Aorta (tissue), 5 donors: ENCODE measurements at regions not wholly inside any gene's neighbourhood (a gene's known extent, or its start where the extent isn't known, plus 50 kb on each side); places are given as distances from the start of the nearest gene placed in this dataset.

Source experiments
- ATAC-seq: fragments of 200-7000 bp; cut with Tn5 transposase; one replicate; pipeline ENCODE4 v1.9.1; 2022; ENCODE audit warnings: moderate library complexity; ENCODE audit not compliant: low FRiP score
- DNase-seq, 2 donors: peaks; one replicate each; pipeline ENCODE4 v3.0.0-alpha.2; 2020
- H3K27ac ChIP-seq, 2 donors: one replicate each; pipeline ENCODE4 v1.5.1; 2013; ENCODE audit warnings: low read length in 2 of 2, mild to moderate bottlenecking in 2 of 2, moderate library complexity in 2 of 2, control low read depth in 1 of 2, inconsistent platforms in 1 of 2, low read depth in 1 of 2
- H3K27me3 ChIP-seq, 2 donors: one replicate each; pipeline ENCODE4 v1.6.1; 2013; ENCODE audit warnings: control low read depth in 1 of 2, low read length in 1 of 2, mild to moderate bottlenecking in 1 of 2, moderate library complexity in 1 of 2; ENCODE audit not compliant: insufficient read depth in 2 of 2, control insufficient read depth in 1 of 2
- H3K36me3 ChIP-seq, 2 donors: one replicate each; pipeline ENCODE4 v1.6.1; 2013; ENCODE audit warnings: control low read depth in 1 of 2, low read length in 1 of 2, mild to moderate bottlenecking in 1 of 2; ENCODE audit not compliant: insufficient read depth in 2 of 2, control insufficient read depth in 1 of 2
- H3K4me1 ChIP-seq, 2 donors: one replicate each; pipeline ENCODE4 v1.6.1; 2013; ENCODE audit warnings: low read length in 2 of 2, control low read depth in 1 of 2, mild to moderate bottlenecking in 1 of 2, moderate library complexity in 1 of 2; ENCODE audit not compliant: insufficient read depth in 2 of 2, control insufficient read depth in 1 of 2
- H3K4me3 ChIP-seq, 2 donors: one replicate each; pipeline ENCODE4 v1.5.1; 2013; ENCODE audit warnings: low read length in 2 of 2, control low read depth in 1 of 2, mild to moderate bottlenecking in 1 of 2
- H3K9me3 ChIP-seq: one replicate; pipeline ENCODE4 v1.6.1; 2013; ENCODE audit warnings: mild to moderate bottlenecking, low read length; ENCODE audit not compliant: control insufficient read depth
- WGBS, 2 donors: extraction: QIAGEN DNeasy Blood & Tissue Kit; methylation state at CpG; one replicate each; pipeline ENCODE4 v1.1.7; 2013; 5-methylcytosine and 5-hydroxymethylcytosine counted together
- intact Hi-C, 2 donors: fragments of 100-400 bp; cut with DNase I; formaldehyde crosslinking; loops; one replicate each; pipeline versions ENCODE4 v1.14.2 to v1.15.0; 2022
- donor health status: healthy with polysubstance abuse.
- donor health status: Bipolar disorder and iron deficiency.
- donor health status: DM: no; HTN: no; CAD: no.
- donor health status: DM: no; HTN: no; CAD: no.
- donor health status: DM: yes; HTN: yes; CAD: no.

DNA sequence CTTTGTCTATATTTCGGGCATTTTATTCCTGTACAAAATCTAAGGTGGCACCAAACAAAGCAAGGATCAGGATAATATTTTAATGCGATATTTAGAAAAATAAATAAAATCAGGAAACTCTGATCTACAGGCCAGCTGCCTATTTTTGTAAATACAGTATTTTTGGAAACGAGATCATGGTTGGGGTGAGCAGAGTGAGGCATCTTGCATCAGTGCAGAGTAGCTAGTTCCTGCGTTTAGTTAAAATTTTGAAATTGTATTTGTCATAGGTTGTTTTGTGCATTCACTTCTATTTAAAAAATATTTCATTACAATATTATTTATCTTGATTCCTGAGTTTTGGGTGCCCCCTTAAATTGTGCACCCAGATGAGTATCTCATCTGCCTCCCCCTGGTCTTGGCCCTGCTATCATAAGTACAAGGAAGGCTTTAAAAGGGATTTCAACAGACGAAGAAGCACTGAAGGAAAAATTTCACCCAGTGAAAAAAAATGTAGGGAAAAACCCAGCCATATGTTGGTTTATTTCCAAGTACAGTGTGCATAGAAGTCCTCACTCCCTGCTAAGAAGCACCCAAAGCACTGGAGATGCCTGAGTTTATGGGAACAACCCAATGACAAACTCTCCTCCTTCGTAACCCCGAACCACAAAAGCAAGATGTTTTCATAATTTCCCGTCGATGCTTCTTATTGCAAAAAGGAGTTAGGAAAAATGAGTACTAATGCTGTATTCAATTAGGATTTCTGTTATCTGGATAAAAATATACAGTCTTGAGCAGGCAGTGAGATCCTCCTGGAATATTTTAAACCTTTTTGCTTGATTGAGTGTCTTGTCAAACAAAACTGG lies 304.7 kb upstream of the CLINT1 start:
- Histone ChIP-seq H3K27ac (no peak overlapping the region), H3K27me3 (no peaks in the 10 kb centered on the region), H3K4me1 (no peaks in the 10 kb centered on the region), H3K9me3 (no peaks in the 10 kb centered on the region), H3K4me3 (no peak overlapping the region), H3K36me3 (no peaks in the 10 kb centered on the region)
- 85 to 87% methylated on average over 9 of the region's 9 CpGs for WGBS, 2 donors
- no peak for ATAC-seq
- intact Hi-C loops, result no loop called here
- no peak for DNase-seq

GRCh38 chr5:158162479-158163034 lies 303.6 kb upstream of the CLINT1 start:
- Histone ChIP-seq H3K27ac (no peak overlapping the region), H3K36me3 (no peaks in the 10 kb centered on the region), H3K27me3 (no peaks in the 10 kb centered on the region), H3K4me1 (no peaks in the 10 kb centered on the region), H3K4me3 (no peak overlapping the region), H3K9me3 (no peaks in the 10 kb centered on the region)
- intact Hi-C loops, result no loop called here
- DNase-seq, result no peak
- 92 to 93% methylated on average over 11 of the region's 11 CpGs for WGBS, 2 donors
- no peak for ATAC-seq

DNA sequence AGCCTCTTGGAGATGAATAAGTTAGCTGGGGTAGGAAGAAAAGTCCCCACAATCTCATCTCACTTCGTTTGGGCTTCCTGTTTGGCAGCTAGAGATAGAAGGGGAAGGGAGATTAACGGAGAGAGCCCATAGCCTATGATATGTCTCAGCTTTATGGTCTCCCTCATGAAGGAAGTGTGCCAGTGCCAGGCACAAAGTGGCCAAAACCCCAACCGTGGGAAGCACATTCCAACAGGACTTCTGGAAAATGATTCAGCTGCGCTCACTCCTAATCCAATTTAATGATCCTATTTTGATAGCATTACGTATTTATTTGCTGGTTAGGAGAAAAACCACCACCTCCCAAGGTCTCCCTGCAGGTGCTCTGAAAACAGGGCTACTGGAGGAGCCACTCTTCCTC lies 303.1 kb upstream of the CLINT1 start:
- WGBS, 2 donors, result 72 to 76% methylated on average over 5 of the region's 5 CpGs
- intact Hi-C loops, result no loop called here
- DNase-seq, result no peak
- Histone ChIP-seq H3K9me3 (no peaks in the 10 kb centered on the region), H3K27ac (no peak overlapping the region), H3K4me1 (no peaks in the 10 kb centered on the region), H3K36me3 (no peaks in the 10 kb centered on the region), H3K27me3 (no peaks in the 10 kb centered on the region), H3K4me3 (no peak overlapping the region)
- ATAC-seq, result no peak

DNA sequence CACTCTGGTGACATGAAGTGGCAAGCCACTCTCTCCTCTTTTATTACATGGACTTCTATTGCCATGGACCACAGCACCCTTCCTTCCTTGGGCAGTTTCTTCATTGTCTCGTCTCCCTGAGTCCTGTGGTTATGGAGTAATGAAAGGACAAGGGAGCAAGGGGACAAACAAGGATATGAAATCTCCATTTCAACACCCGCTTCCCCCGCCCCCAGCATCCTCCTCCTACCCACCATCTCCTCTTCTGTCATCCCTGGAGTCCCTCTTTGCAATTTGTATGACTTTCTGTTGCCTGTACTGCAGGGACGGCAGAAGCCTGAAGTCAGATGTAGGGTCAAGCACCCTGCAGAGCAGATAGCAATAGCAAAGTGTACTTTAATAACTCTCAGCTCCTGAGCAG lies 300.7 kb upstream of the CLINT1 start:
- H3K9me3 ChIP-seq, result no peaks in the 10 kb centered on the region
- H3K4me3 ChIP-seq, result no peak overlapping the region
- no peaks in the 10 kb centered on the region for H3K27me3 ChIP-seq
- no peaks in the 10 kb centered on the region for H3K36me3 ChIP-seq
- ATAC-seq (no peak), DNase-seq (no peak)
- WGBS, 2 donors, result 93 to 97% methylated on average over 4 of the region's 4 CpGs
- no peak overlapping the region for H3K27ac ChIP-seq
- H3K4me1 ChIP-seq, result no peaks in the 10 kb centered on the region
- intact Hi-C loops, result no loop called here

DNA sequence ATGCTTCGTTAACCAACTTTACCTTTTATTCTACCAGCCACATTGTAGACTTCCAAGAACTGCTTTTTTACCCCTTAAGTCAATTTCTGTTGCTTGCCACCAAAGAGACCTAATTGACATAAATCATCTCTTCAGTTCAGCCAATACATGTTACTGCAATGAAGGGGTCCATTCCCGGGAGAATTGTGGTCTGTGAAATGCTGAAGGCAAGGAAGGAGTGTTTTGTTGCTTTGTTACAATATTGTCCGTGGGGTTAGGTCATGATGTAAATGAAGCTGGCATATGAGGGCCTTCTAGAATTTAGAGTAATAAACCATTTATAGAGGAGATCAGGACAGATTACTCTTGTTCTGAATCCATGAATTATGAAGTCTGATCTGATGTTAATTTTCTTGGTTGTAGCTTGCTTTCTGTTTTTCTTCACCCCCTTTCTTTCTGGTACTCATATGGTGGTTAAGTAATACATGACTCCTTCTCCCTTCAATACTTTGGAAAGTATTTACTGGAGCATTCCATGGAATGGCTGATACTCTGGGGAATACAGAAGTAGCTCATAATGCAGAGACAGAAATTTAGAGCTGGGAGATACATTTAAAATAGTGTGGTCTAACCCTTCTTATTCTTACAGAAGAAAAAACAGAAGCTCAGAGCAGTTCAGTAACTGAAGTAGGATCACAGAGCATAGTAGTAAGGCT lies 297.0 kb upstream of the CLINT1 start:
- 93 to 95% methylated on average over 3 of the region's 3 CpGs for WGBS, 2 donors
- intact Hi-C loops, result no loop called here
- Histone ChIP-seq H3K4me1 (no peaks in the 10 kb centered on the region), H3K27me3 (no peaks in the 10 kb centered on the region), H3K4me3 (no peak overlapping the region), H3K27ac (no peak overlapping the region), H3K9me3 (no peaks in the 10 kb centered on the region), H3K36me3 (no peaks in the 10 kb centered on the region)
- DNase-seq (no peak), ATAC-seq (no peak)

DNA sequence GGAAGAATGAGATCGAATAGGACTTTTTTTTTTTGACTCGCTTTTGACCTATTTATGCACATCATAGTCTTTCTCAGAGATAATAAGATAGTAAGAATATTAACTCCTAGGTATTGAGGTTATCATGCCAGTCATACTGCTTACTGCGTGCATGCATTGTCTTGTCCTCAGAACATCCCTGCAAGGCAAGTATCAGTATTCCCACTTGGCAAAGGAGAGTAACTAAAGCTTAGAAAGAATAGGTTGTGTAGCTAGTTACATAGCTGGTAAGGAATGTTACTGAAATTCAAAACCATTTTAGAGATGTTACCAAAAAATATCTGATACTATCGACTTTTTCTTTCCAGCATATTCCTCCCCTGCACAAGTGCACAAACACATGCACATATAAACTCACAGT lies 296.1 kb upstream of the CLINT1 start:
- WGBS, 2 donors, result 80 to 81% methylated on average over 4 of the region's 4 CpGs
- Histone ChIP-seq H3K27me3 (no peaks in the 10 kb centered on the region), H3K4me3 (no peak overlapping the region), H3K27ac (no peak overlapping the region), H3K36me3 (no peaks in the 10 kb centered on the region), H3K4me1 (no peaks in the 10 kb centered on the region), H3K9me3 (no peaks in the 10 kb centered on the region)
- DNase-seq (no peak), ATAC-seq (no peak)
- intact Hi-C loops, result no loop called here

DNA sequence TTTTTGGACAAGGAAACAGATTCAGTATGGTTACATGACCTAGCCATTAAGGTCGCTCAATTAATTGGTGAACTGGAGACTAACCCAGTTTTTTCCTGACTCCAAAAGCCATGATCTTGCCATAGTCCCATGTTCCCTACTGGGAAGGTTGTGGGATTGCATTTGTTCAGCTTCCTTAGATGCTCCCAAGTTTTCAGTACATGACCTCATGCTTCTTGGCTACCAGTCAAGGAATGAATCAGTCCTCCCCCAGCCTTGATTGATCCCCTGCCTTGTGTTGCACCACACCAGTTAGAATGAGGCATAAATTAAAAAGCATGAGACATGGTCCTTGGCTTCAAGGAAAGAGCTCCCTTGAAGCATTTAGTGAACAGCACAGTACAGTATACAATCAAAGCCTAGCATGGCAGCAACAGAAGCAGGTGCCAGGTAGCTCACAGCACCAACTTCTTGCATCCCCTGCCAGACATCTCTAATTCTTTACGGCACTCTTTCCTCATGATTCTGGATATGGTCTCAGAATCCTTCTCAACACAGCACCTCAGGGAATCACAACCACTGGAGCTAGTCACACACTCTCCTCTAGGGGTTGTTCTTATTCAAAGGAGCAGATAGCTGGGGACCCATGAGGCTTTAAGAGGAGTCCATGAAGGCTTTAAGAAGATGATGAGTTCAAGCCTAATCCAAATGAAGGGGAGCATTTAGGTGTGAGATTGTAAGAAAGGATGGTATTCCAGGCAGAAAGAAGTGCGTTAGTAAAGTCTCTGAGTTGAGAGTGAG lies 295.5 kb upstream of the CLINT1 start:
- ATAC-seq (peak; percentile 88), DNase-seq (no peak)
- Histone ChIP-seq H3K4me3 (no peak overlapping the region), H3K9me3 (no peaks in the 10 kb centered on the region), H3K27ac (no peak overlapping the region), H3K36me3 (no peaks in the 10 kb centered on the region), H3K4me1 (no peaks in the 10 kb centered on the region), H3K27me3 (no peaks in the 10 kb centered on the region)
- intact Hi-C loops, result no loop called here
- WGBS, 2 donors, result 89 to 92% methylated on average over 3 of the region's 3 CpGs

DNA sequence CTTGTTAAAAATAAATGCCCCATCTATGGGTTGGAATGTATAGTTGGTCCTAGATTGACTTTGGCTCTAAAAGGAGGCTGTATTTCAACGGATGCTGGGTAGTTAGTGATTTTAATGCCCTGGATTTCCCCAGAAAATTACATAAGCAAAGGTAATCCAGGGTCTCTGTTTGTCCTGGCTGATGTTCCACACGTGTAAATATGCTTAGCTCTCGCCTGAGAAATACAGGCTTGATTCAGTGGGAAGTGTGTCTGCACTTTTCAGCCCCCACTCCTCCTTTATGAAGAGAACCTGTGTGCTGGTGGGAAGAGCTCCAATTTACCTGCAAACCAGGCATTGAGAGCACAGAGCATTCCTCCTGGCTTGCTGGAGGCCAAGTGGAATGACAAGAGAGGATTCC lies 294.6 kb upstream of the CLINT1 start:
- Histone ChIP-seq H3K27ac (no peak overlapping the region), H3K9me3 (no peaks in the 10 kb centered on the region), H3K4me3 (no peak overlapping the region), H3K27me3 (no peaks in the 10 kb centered on the region), H3K36me3 (no peaks in the 10 kb centered on the region), H3K4me1 (no peaks in the 10 kb centered on the region)
- intact Hi-C loops, result no loop called here
- DNase-seq, result no peak
- no peak for ATAC-seq
- 14 to 18% methylated on average over 3 of the region's 3 CpGs for WGBS, 2 donors
